Activated CD4-positive, alpha-beta T cell treated with anti-CD3 and anti-CD28 coated beads, Interleukin-2, amount 10 ng/mL, durations not matched to agents 7 days and 5 days (primary cell): ENCODE measurements at regions not wholly inside any gene's neighbourhood (a gene's known extent, or its start where the extent isn't known, plus 50 kb on each side); places are given as distances from the start of the nearest gene placed in this dataset.
"Not testable (repeated sequence)": the region's sequence is repeated elsewhere in the genome, so short reads cannot be mapped to it uniquely, and the experiment has no call there.

Experiments used
- CTCF ChIA-PET: fragments of 350-600 bp; sonication (Branson Sonifier 250); formaldehyde crosslinking; loops from one replicate; lab custom pipeline; 2021; ENCODE audit warnings: antibody characterized with exemption; lab: Charles Lee
- POLR2A ChIA-PET: fragments of 350-600 bp; sonication (Branson Sonifier 250); formaldehyde crosslinking; loops from one replicate; lab custom pipeline; 2021; ENCODE audit warnings: antibody characterized with exemption; lab: Charles Lee
- DNase-seq: peaks from one replicate; pipeline ENCODE4 v3.0.0-alpha.2; 2020
- H3K27ac Mint-ChIP-seq: one replicate; pipeline ENCODE4 v1.8.0; 2021; ENCODE audit warnings: mild to moderate bottlenecking, moderate library complexity, mixed read lengths
- H3K27me3 Mint-ChIP-seq: one replicate; pipeline ENCODE4 v1.8.0; 2021; ENCODE audit warnings: mixed read lengths
- H3K36me3 Mint-ChIP-seq: one replicate; pipeline ENCODE4 v1.8.0; 2021; ENCODE audit warnings: low read depth, mixed read lengths
- H3K4me1 Mint-ChIP-seq: one replicate; pipeline ENCODE4 v1.8.0; 2021; ENCODE audit warnings: mixed read lengths
- H3K4me3 Mint-ChIP-seq: one replicate; pipeline ENCODE4 v1.8.0; 2021; ENCODE audit warnings: mild to moderate bottlenecking, moderate library complexity, mixed read lengths
- H3K9me3 Mint-ChIP-seq: one replicate; pipeline ENCODE4 v1.8.0; 2021; ENCODE audit warnings: mixed read lengths

- no peaks in the 10 kb centered on the region for H3K36me3 Mint-ChIP-seq
These were observed 357.8 kb upstream of the STEAP1 start for GRCh38 chr7:89796481-89796880.

DNA sequence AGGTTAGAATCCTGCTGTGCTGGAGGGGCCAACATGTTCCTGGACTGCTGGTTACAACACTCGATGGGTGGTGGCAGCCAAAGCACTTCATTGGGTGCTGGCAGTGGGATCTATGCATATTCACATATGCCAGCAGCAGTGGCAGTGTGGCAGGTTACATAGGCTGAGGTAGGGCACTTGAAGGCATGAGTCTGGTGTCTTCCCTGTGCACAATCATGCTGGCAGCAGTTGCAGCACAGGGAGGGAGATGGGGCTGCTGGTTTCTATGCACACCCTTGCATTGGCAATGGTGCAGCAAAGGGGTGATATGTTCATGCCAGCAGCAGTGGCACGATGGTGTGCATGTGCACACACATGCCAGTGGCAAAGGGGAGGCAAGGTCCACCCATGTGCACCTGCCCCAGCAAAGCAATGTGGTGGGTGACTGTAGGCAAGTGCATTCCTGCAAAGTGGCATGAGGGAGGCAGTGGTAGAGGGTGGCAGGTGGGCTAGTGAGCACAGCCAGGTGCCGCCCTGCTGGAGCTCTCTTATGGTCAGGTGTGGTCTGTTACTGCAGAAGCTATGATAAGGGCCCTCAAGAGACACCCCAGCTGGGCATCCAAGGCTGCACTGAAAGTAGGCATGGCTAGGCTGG, 356.2 kb upstream of the STEAP1 start:
- Mint-ChIP-seq H3K36me3 (no peaks in the 10 kb centered on the region), H3K27ac (no peak overlapping the region), H3K27me3 (no peaks in the 10 kb centered on the region), H3K9me3 (peaks cover 2% of the 10 kb centered on the region), H3K4me1 (no peaks in the 10 kb centered on the region), H3K4me3 (no peak overlapping the region)
- CTCF ChIA-PET: no interaction called here
- DNase-seq: no peak
- POLR2A ChIA-PET: no interaction called here

More at GRCh38 chr7:89796481-89796880, 357.8 kb upstream of the STEAP1 start:
- ChIA-PET POLR2A (no interaction called here), CTCF (no interaction called here)
- H3K4me3 Mint-ChIP-seq: no peak overlapping the region
- H3K9me3 Mint-ChIP-seq: peaks cover 2% of the 10 kb centered on the region
- no peaks in the 10 kb centered on the region for H3K4me1 Mint-ChIP-seq
- DNase-seq: no peak
- no peaks in the 10 kb centered on the region for H3K27me3 Mint-ChIP-seq
- no peak overlapping the region for H3K27ac Mint-ChIP-seq

DNA sequence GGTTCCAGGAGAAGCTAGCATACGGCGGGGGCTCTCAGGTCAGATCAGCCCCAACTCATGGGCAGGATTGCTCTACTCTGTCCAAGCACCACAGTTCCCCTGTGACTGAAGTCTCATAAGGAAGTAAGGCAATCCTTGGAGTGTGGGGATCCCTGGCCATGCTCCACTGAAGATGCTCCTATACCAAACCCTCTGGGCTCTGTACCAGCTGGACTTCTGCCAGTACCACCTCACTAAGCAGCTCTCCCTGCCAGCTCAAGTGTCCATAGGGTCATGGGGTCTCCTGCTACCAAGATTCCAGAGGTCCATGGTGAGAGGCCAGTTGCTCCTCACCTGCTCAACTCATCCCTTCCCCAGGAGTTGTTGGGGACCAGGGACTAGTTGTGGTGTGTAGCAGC, 355.7 kb upstream of the STEAP1 start:
- H3K4me3 Mint-ChIP-seq: no peak overlapping the region
- no peak overlapping the region for H3K27ac Mint-ChIP-seq
- ChIA-PET POLR2A (no interaction called here), CTCF (no interaction called here)
- peaks cover 2% of the 10 kb centered on the region for H3K9me3 Mint-ChIP-seq
- H3K36me3 Mint-ChIP-seq: no peaks in the 10 kb centered on the region
- no peaks in the 10 kb centered on the region for H3K4me1 Mint-ChIP-seq
- no peaks in the 10 kb centered on the region for H3K27me3 Mint-ChIP-seq
- DNase-seq: no peak

GRCh38 chr7:89800761-89801160, 353.5 kb upstream of the STEAP1 start:
- no peaks in the 10 kb centered on the region for H3K36me3 Mint-ChIP-seq
- H3K27me3 Mint-ChIP-seq: no peaks in the 10 kb centered on the region
- peaks cover 2% of the 10 kb centered on the region for H3K9me3 Mint-ChIP-seq
- no peak for DNase-seq
- no peak overlapping the region for H3K27ac Mint-ChIP-seq
- H3K4me1 Mint-ChIP-seq: no peaks in the 10 kb centered on the region
- ChIA-PET CTCF (no interaction called here), POLR2A (no interaction called here)
- H3K4me3 Mint-ChIP-seq: no peak overlapping the region

DNA sequence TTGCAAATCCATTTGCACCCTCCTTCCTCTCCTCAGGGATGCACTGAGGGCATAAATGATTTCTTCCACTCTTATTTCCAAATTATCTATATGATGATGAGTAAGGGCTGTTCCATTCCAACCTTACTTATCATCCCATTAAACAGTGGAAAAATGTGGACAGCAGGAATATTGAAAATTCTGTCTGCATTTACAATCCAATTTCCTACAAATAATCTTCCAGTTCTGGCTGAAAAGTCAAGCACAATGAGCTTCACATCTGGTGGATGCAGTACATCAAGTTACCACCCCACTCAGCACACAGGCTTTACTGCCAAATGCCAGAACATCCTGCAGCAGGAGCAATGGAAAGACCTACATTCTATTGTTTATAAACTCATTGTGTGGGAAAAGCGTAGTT, 345.0 kb upstream of the STEAP1 start:
- H3K9me3 Mint-ChIP-seq: peaks cover 6% of the 10 kb centered on the region
- H3K4me1 Mint-ChIP-seq: no peaks in the 10 kb centered on the region
- H3K27me3 Mint-ChIP-seq: no peaks in the 10 kb centered on the region
- POLR2A ChIA-PET: no interaction called here
- no peaks in the 10 kb centered on the region for H3K36me3 Mint-ChIP-seq
- no peak overlapping the region for H3K4me3 Mint-ChIP-seq
- CTCF ChIA-PET: no interaction called here
- H3K27ac Mint-ChIP-seq: no peak overlapping the region
- DNase-seq: no peak

DNA sequence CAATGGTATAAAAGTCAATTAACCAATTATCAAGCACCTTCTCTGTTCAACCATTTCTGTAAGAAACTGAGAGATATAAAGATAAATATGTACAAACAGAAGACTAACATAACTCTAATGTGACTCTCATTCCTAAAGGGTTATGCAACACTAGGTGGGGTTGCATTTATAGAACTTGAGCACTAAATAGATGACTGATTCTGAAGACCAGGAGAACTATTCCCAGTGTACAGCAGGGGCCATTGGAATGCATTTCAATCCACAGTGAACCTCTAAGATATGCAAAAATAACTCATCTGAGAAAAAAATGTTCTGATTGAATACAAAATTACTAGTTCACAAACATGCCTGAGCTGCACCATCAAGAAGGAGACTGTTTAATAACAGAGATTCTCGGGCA, 341.2 kb upstream of the STEAP1 start:
- Mint-ChIP-seq H3K27me3 (no peaks in the 10 kb centered on the region), H3K9me3 (peaks cover 3% of the 10 kb centered on the region), H3K27ac (no peak overlapping the region), H3K36me3 (no peaks in the 10 kb centered on the region), H3K4me3 (no peak overlapping the region), H3K4me1 (no peaks in the 10 kb centered on the region)
- POLR2A ChIA-PET: no interaction called here
- DNase-seq: no peak
- CTCF ChIA-PET: no interaction called here

DNA sequence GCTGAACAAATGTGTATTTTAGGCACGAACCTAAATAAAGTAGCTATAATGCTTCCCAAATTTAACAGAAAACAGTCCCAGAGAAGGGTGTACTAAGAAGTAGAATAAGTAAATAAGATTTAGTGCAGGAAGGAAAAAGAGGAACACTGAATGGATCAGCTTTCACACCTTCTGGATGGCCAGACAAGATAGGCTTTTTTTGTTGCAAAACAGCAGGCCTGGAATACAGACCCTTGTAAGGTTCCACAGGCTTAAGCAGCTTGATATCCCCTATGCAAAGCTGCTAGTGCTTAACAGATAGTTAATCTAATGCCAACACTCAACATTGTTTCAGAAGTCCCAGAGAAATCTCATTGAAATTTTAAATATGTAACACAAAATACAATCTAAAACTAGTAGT, 328.1 kb upstream of the STEAP1 start:
- ChIA-PET POLR2A (no interaction called here), CTCF (no interaction called here)
- Mint-ChIP-seq H3K4me3 (no peak overlapping the region), H3K36me3 (no peaks in the 10 kb centered on the region), H3K4me1 (no peaks in the 10 kb centered on the region), H3K9me3 (no peaks in the 10 kb centered on the region), H3K27me3 (no peaks in the 10 kb centered on the region), H3K27ac (no peak overlapping the region)
- DNase-seq: no peak

DNA sequence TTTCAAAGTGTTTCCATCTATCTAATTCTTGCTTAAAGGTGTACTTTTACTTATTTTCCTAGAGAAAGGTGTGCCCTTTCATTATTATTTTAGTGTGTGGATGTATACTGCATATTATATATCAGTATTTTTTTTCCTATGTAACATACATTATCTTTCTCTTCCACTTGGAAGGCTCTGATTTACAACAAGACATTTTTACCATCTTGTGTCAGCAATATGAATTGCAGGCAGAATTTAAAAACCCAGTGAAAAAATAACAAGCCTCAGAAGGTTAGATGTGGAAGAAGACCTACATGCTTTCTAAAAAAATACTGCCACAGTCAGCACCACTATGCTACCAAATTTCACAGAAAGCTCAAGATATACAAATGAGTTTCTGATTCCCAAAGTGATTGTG, 327.7 kb upstream of the STEAP1 start:
- POLR2A ChIA-PET: no interaction called here
- DNase-seq: no peak
- no peaks in the 10 kb centered on the region for H3K4me1 Mint-ChIP-seq
- no peak overlapping the region for H3K27ac Mint-ChIP-seq
- no peaks in the 10 kb centered on the region for H3K36me3 Mint-ChIP-seq
- CTCF ChIA-PET: no interaction called here
- no peaks in the 10 kb centered on the region for H3K9me3 Mint-ChIP-seq
- no peaks in the 10 kb centered on the region for H3K27me3 Mint-ChIP-seq
- no peak overlapping the region for H3K4me3 Mint-ChIP-seq

DNA sequence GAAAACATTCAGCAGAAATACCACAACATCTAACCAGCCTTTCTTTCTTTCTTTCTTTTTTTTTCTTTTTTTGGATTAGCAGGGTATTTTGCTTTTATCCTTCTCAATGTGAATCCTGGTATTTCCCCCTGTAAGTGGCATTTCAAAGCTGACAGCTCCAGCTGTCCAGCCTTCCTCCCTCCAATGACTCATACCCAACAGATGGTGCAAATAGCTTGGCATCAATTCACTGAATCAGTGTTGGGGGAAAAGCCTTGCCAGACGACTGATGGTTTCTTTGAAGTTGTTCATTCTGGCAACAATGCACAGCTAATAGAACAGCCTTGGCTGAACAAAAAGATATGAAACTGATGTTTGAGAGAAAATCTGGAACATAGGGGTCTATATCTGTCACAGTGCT, 316.8 kb upstream of the STEAP1 start:
- H3K27me3 Mint-ChIP-seq: no peaks in the 10 kb centered on the region
- H3K4me3 Mint-ChIP-seq: no peak overlapping the region
- ChIA-PET CTCF (no interaction called here), POLR2A (no interaction called here)
- no peaks in the 10 kb centered on the region for H3K4me1 Mint-ChIP-seq
- no peak overlapping the region for H3K27ac Mint-ChIP-seq
- no peak for DNase-seq
- H3K9me3 Mint-ChIP-seq: no peaks in the 10 kb centered on the region
- H3K36me3 Mint-ChIP-seq: no peaks in the 10 kb centered on the region

DNA sequence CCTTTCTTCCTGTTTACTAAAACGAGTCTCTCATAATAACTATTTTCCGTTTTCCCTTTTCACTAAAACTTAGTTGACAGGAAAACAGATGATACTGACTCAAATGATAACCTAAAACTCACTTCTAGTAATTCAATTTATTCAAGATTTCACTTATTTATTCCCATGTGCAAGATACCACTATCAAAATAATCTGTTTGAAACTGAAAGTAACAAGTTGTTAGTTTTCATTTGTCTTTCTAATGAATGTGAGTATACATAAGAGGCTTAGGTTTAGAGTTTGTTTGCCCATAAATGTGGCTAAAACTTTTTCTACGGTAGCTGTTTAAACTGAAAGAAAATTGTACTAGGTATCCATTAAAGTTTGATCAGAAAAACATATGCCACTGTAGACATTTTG, 314.9 kb upstream of the STEAP1 start:
- Mint-ChIP-seq H3K36me3 (no peaks in the 10 kb centered on the region), H3K27me3 (no peaks in the 10 kb centered on the region), H3K4me1 (no peaks in the 10 kb centered on the region), H3K4me3 (peak overlapping the region; percentile 30), H3K27ac (no peak overlapping the region), H3K9me3 (no peaks in the 10 kb centered on the region)
- POLR2A ChIA-PET: no interaction called here
- DNase-seq: no peak
- CTCF ChIA-PET: no interaction called here

- no peak for DNase-seq
- no peak overlapping the region for H3K4me3 Mint-ChIP-seq
- CTCF ChIA-PET: no interaction called here
- H3K4me1 Mint-ChIP-seq: no peaks in the 10 kb centered on the region
- H3K27ac Mint-ChIP-seq: no peak overlapping the region
- POLR2A ChIA-PET: no interaction called here
- no peaks in the 10 kb centered on the region for H3K27me3 Mint-ChIP-seq
- no peaks in the 10 kb centered on the region for H3K36me3 Mint-ChIP-seq
- H3K9me3 Mint-ChIP-seq: no peaks in the 10 kb centered on the region
These were observed 308.3 kb upstream of the STEAP1 start for GRCh38 chr7:89845952-89846351.

- no peaks in the 10 kb centered on the region for H3K36me3 Mint-ChIP-seq
- DNase-seq: no peak
- H3K4me1 Mint-ChIP-seq: no peaks in the 10 kb centered on the region
- no peaks in the 10 kb centered on the region for H3K9me3 Mint-ChIP-seq
- POLR2A ChIA-PET: no interaction called here
- no peaks in the 10 kb centered on the region for H3K27me3 Mint-ChIP-seq
- H3K4me3 Mint-ChIP-seq: no peak overlapping the region
- CTCF ChIA-PET: no interaction called here
- no peak overlapping the region for H3K27ac Mint-ChIP-seq
These were observed 305.2 kb upstream of the STEAP1 start for GRCh38 chr7:89849052-89849451.

DNA sequence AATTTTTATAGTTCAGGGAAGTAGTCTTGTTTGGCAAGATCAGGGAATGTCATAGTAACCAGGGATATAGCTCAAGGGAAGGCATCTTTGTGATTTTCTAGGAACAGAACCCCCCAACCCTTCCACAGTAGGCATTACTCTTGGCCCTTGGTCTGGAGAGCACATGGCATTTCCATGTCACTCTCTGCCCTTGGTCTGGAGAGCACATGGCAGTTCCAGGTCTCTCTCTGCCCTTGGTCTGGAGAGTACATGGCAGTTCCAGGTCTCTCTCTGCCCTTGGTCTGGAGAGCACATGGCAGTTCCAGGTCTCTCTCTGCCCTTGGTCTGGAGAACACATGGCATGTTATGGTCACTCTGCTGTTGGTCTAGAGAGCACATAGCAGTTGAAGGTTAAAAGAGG, 297.2 kb upstream of the STEAP1 start:
- CTCF ChIA-PET, H3K27me3 Mint-ChIP-seq, POLR2A ChIA-PET, H3K36me3 Mint-ChIP-seq, DNase-seq, H3K9me3 Mint-ChIP-seq, H3K4me3 Mint-ChIP-seq, H3K27ac Mint-ChIP-seq, H3K4me1 Mint-ChIP-seq: not testable (repeated sequence)

DNA sequence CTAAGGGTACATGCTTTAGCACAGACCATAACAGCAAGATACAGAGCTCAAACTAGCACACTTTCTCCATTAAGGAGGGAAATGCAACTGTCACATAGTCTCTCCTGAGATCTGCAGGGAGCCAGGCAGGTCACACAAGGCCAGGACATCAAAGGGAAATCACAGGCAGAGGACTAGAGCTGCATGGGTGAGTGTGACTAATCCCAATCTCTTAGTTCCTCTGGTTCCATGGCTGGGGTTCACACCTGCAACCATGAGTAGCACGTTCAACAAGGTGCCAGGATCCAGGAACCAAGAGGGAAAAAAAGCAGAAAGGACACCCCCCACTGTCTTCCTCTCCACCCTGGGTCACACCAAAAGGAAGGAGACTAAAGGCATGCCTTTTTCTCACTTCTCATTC, 296.5 kb upstream of the STEAP1 start:
- no peaks in the 10 kb centered on the region for H3K27me3 Mint-ChIP-seq
- no peak overlapping the region for H3K4me3 Mint-ChIP-seq
- ChIA-PET CTCF (no interaction called here), POLR2A (no interaction called here)
- DNase-seq: no peak
- peaks cover 2% of the 10 kb centered on the region for H3K9me3 Mint-ChIP-seq
- H3K36me3 Mint-ChIP-seq: no peaks in the 10 kb centered on the region
- H3K4me1 Mint-ChIP-seq: no peaks in the 10 kb centered on the region
- no peak overlapping the region for H3K27ac Mint-ChIP-seq
